ENCODE measurements at regions not wholly inside any gene's neighbourhood (a gene's known extent, or its start where the extent isn't known, plus 50 kb on each side); places are given as distances from the start of the nearest gene placed in this dataset.
"Not testable (repeated sequence)": the region's sequence is repeated elsewhere in the genome, so short reads cannot be mapped to it uniquely, and the experiment has no call there.

- not testable (repeated sequence) for TF ChIP-seq EP300, POLR2AphosphoS5, CTCF (IDR thresholded peaks at IDR 0.05)
Measured at GRCh38 chr9:93879662-93880407, 75.3 kb downstream of the BARX1 start.

All from upper lobe of left lung (tissue), 4 donors.